ENCODE measurements at regions not wholly inside any gene's neighbourhood (a gene's known extent, or its start where the extent isn't known, plus 50 kb on each side); places are given as distances from the start of the nearest gene placed in this dataset.

DNA sequence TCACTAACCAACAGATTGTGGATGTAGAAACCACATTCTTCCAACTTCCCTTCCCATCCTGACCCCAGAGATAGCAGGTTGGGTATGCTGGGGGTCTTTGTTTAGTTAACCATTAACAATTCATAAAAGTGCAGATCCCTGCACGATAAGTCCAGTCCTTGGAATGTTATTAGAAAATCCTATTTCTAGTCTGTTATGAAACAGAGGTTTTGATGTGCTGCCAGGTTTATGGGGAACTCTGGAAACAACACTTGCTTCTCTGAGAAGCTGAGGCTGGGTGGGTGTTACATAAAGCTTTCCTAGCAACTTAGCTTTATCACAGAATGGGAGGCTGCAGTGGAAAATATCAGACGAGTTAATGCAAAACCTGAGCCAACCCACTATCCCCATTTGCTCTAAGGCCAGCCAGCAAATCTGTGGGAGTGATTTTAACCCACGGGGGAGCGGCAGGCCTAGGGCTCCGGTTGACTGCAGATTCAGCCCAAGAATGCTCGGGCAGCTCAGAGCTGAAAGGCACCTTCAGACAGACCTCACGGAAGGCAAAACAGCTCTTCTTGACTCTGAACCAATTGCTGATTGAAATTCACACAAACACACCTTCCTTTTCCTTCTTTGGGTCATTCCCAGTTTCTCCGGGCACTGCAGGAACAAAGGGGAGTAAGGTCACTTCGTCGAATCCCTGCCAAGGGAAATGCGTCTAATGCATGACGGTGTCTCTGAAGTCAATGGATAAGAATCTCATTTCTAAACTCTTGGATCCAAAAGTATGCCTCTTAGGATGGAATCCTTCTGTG is 111.7 kb upstream of the IRF2BP2 start (continued):
- TF ChIP-seq, protein P1, sequence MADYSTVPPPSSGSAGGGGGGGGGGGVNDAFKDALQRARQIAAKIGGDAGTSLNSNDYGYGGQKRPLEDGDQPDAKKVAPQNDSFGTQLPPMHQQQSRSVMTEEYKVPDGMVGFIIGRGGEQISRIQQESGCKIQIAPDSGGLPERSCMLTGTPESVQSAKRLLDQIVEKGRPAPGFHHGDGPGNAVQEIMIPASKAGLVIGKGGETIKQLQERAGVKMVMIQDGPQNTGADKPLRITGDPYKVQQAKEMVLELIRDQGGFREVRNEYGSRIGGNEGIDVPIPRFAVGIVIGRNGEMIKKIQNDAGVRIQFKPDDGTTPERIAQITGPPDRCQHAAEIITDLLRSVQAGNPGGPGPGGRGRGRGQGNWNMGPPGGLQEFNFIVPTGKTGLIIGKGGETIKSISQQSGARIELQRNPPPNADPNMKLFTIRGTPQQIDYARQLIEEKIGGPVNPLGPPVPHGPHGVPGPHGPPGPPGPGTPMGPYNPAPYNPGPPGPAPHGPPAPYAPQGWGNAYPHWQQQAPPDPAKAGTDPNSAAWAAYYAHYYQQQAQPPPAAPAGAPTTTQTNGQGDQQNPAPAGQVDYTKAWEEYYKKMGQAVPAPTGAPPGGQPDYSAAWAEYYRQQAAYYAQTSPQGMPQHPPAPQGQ (CRISPR knock-in tag; IDR thresholded peaks at IDR 0.05; ENCODE audit: borderline replicate concordance), result no peak
- TF ChIP-seq ZNF674 (CRISPR knock-in tag; IDR thresholded peaks at IDR 0.05; ENCODE audit: low read depth), result no peak
- no peak for TF ChIP-seq ZNF446 (CRISPR knock-in tag; IDR thresholded peaks at IDR 0.05)
- TF ChIP-seq EED (CRISPR knock-in tag; IDR thresholded peaks at IDR 0.05), result no peak
- peak; percentile 25; the same call in 1 of the 2 replicates for TF ChIP-seq DMAP1 (CRISPR knock-in tag; IDR thresholded peaks at IDR 0.05)
- TF ChIP-seq, protein P2, sequence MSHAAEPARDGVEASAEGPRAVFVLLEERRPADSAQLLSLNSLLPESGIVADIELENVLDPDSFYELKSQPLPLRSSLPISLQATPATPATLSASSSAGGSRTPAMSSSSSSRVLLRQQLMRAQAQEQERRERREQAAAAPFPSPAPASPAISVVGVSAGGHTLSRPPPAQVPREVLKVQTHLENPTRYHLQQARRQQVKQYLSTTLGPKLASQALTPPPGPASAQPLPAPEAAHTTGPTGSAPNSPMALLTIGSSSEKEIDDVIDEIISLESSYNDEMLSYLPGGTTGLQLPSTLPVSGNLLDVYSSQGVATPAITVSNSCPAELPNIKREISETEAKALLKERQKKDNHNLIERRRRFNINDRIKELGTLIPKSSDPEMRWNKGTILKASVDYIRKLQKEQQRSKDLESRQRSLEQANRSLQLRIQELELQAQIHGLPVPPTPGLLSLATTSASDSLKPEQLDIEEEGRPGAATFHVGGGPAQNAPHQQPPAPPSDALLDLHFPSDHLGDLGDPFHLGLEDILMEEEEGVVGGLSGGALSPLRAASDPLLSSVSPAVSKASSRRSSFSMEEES (CRISPR knock-in tag; IDR thresholded peaks at IDR 0.05), result peak; percentile 79
- TF ChIP-seq, protein P3, sequence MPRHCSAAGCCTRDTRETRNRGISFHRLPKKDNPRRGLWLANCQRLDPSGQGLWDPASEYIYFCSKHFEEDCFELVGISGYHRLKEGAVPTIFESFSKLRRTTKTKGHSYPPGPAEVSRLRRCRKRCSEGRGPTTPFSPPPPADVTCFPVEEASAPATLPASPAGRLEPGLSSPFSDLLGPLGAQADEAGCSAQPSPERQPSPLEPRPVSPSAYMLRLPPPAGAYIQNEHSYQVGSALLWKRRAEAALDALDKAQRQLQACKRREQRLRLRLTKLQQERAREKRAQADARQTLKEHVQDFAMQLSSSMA (CRISPR knock-in tag; IDR thresholded peaks at IDR 0.05), result no peak
- no peak for TF ChIP-seq ZNF24 (IDR thresholded peaks at IDR 0.05)
- no peak for TF ChIP-seq SRSF4 (IDR thresholded peaks at IDR 0.05; ENCODE audit: low read depth, low read length, poor library complexity, severe bottlenecking)
- TF ChIP-seq CBX2 (IDR thresholded peaks at IDR 0.05; ENCODE audit: low read depth, low read length), result no peak
- no peak for TF ChIP-seq CBX2 (CRISPR knock-in tag; IDR thresholded peaks at IDR 0.05; ENCODE audit: low read depth)
- TF ChIP-seq HNF4A (CRISPR knock-in tag; IDR thresholded peaks at IDR 0.05), result peak; percentile 77
- TF ChIP-seq, protein P4, sequence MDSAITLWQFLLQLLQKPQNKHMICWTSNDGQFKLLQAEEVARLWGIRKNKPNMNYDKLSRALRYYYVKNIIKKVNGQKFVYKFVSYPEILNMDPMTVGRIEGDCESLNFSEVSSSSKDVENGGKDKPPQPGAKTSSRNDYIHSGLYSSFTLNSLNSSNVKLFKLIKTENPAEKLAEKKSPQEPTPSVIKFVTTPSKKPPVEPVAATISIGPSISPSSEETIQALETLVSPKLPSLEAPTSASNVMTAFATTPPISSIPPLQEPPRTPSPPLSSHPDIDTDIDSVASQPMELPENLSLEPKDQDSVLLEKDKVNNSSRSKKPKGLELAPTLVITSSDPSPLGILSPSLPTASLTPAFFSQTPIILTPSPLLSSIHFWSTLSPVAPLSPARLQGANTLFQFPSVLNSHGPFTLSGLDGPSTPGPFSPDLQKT (CRISPR knock-in tag; IDR thresholded peaks at IDR 0.05; ENCODE audit: borderline replicate concordance), result no peak
- peak; percentile 66; the same call in 1 of the 2 replicates for TF ChIP-seq HOXA3 (CRISPR knock-in tag; IDR thresholded peaks at IDR 0.05)
- no peak for TF ChIP-seq ZNF251 (CRISPR knock-in tag; IDR thresholded peaks at IDR 0.05)
- no peak for TF ChIP-seq ZNF879 (CRISPR knock-in tag; IDR thresholded peaks at IDR 0.05)
- TF ChIP-seq, protein P5, sequence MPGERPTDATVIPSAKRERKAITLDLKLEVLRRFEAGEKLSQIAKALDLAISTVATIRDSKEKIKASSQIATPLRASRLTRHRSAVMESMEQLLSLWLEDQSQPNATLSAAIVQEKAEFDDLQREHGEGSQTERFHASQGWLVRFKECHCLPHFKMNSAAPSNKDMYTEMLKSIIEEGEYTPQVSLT (CRISPR knock-in tag; IDR thresholded peaks at IDR 0.05; ENCODE audit: borderline replicate concordance, low read depth), result no peak
- no peak for TF ChIP-seq MXD4 (CRISPR knock-in tag; IDR thresholded peaks at IDR 0.05)
- no peak for TF ChIP-seq ZBTB1 (CRISPR knock-in tag; IDR thresholded peaks at IDR 0.05; ENCODE audit: borderline replicate concordance)
- TF ChIP-seq ZNF329 (CRISPR knock-in tag; IDR thresholded peaks at IDR 0.05; ENCODE audit: low read depth), result no peak
- TF ChIP-seq, protein P6, sequence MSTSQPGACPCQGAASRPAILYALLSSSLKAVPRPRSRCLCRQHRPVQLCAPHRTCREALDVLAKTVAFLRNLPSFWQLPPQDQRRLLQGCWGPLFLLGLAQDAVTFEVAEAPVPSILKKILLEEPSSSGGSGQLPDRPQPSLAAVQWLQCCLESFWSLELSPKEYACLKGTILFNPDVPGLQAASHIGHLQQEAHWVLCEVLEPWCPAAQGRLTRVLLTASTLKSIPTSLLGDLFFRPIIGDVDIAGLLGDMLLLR (CRISPR knock-in tag; IDR thresholded peaks at IDR 0.05), result no peak
- no peak for TF ChIP-seq CCDC6 (CRISPR knock-in tag; IDR thresholded peaks at IDR 0.05)
- TF ChIP-seq, protein P7, sequence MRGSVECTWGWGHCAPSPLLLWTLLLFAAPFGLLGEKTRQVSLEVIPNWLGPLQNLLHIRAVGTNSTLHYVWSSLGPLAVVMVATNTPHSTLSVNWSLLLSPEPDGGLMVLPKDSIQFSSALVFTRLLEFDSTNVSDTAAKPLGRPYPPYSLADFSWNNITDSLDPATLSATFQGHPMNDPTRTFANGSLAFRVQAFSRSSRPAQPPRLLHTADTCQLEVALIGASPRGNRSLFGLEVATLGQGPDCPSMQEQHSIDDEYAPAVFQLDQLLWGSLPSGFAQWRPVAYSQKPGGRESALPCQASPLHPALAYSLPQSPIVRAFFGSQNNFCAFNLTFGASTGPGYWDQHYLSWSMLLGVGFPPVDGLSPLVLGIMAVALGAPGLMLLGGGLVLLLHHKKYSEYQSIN (CRISPR knock-in tag; IDR thresholded peaks at IDR 0.05; ENCODE audit: borderline replicate concordance), result no peak
